PC-9 (cell line): ENCODE measurements at regions not wholly inside any gene's neighbourhood (a gene's known extent, or its start where the extent isn't known, plus 50 kb on each side); places are given as distances from the start of the nearest gene placed in this dataset.

ENCODE experiments used
- BruUV-seq: library from RNA; stranded (reverse); fragments of 400-500 nt; replicated peaks from 2 replicates; lab custom pipeline; 2021; lab: Mats Ljungman, UMichigan
- CTCF ChIA-PET: fragments of 300-600 bp; sonication (Branson Sonifier 250); formaldehyde crosslinking; loops from one replicate; lab custom pipeline; 2022; ENCODE audit warnings: antibody characterized with exemption; lab: Charles Lee
- POLR2A ChIA-PET: fragments of 300-600 bp; sonication (Branson Sonifier 250); formaldehyde crosslinking; loops from one replicate; lab custom pipeline; 2022; ENCODE audit warnings: antibody characterized with exemption; ENCODE audit not compliant: unreplicated experiment; lab: Charles Lee
- DNase-seq, 2 experiments: peaks; one replicate each; pipeline versions ENCODE4 v3.0.0 to v3.0.0-alpha.2; 2015 to 2022; ENCODE audit warnings: mixed read lengths in 1 of 2
- H2AFZ ChIP-seq: fragments of 200-600 bp; sonication (generic); 2 replicates; pipeline ENCODE4 v1.8.1; 2017; ENCODE audit warnings: antibody characterized with exemption
- H3F3A ChIP-seq: fragments of 200-600 bp; sonication (generic); 2 replicates; pipeline ENCODE4 v1.8.1; 2017; ENCODE audit warnings: antibody characterized with exemption, mild to moderate bottlenecking, low read depth; ENCODE audit not compliant: insufficient read depth
- H3K27ac ChIP-seq: fragments of 200-600 bp; sonication (generic); 2 replicates; pipeline ENCODE4 v1.6.1; 2016; ENCODE audit warnings: mixed run types
- H3K27me3 ChIP-seq: fragments of 200-600 bp; sonication (generic); 2 replicates; pipeline ENCODE4 v1.6.1; 2016; ENCODE audit warnings: low read depth, mixed run types; ENCODE audit not compliant: insufficient read depth
- H3K36me3 ChIP-seq: fragments of 200-600 bp; sonication (generic); 2 replicates; pipeline ENCODE4 v1.6.1; 2016; ENCODE audit warnings: low read depth, mixed run types
- H3K4me1 ChIP-seq: fragments of 200-600 bp; sonication (generic); replicated peaks from 2 replicates; pipeline ENCODE4 v1.6.1; 2016; ENCODE audit warnings: mixed run types; ENCODE audit not compliant: insufficient read depth
- H3K4me2 ChIP-seq: fragments of 200-600 bp; sonication (generic); 2 replicates; pipeline ENCODE4 v1.6.1; 2017; ENCODE audit warnings: mixed run types
- H3K4me3 ChIP-seq: fragments of 200-600 bp; sonication (generic); 2 replicates; pipeline ENCODE4 v1.6.1; 2016; ENCODE audit warnings: mixed run types
- H3K79me2 ChIP-seq: fragments of 200-600 bp; sonication (generic); 2 replicates; pipeline ENCODE4 v1.6.1; 2017; ENCODE audit warnings: low read depth, mixed run types
- H3K9me2 ChIP-seq: fragments of 200-600 bp; sonication (generic); 2 replicates; pipeline ENCODE4 v1.8.1; 2017; ENCODE audit warnings: mild to moderate bottlenecking; ENCODE audit not compliant: insufficient read depth
- H3K9me3 ChIP-seq: fragments of 200-600 bp; sonication (generic); 2 replicates; pipeline ENCODE4 v1.8.1; 2016; ENCODE audit warnings: low read depth; ENCODE audit not compliant: insufficient read depth
- H4K20me1 ChIP-seq: fragments of 200-600 bp; sonication (generic); 2 replicates; pipeline ENCODE4 v1.8.1; 2017; ENCODE audit not compliant: insufficient read depth
- CTCF ChIP-seq: fragments of 200-600 bp; sonication (generic); conservative IDR thresholded peaks from 2 replicates; pipeline ENCODE4 v1.6.1; 2017; ENCODE audit warnings: mixed run types, antibody characterized with exemption, mild to moderate bottlenecking, moderate library complexity
- EZH2 ChIP-seq: fragments of 200-600 bp; sonication (generic); IDR thresholded peaks from 2 replicates; pipeline ENCODE4 v1.8.0; 2017; ENCODE audit warnings: antibody characterized with exemption, low read depth
- intact Hi-C: fragments of 100-400 bp; cut with micrococcal nuclease; formaldehyde crosslinking; loops from one replicate; pipeline ENCODE4 v1.10.0; 2022; ENCODE audit not compliant: unreplicated experiment

GRCh38 chr14:65346895-65347294 lies 65.6 kb upstream of the FUT8 start:
- ChIA-PET CTCF (no interaction called here), POLR2A (no interaction called here)
- Histone ChIP-seq H3K4me3 (no peak overlapping the region), H3K4me1 (no peaks in the 10 kb centered on the region), H4K20me1 (no peaks in the 10 kb centered on the region), H2AFZ (no peak overlapping the region), H3K27me3 (no peaks in the 10 kb centered on the region), H3K4me2 (no peak overlapping the region), H3K9me3 (no peaks in the 10 kb centered on the region), H3K9me2 (no peaks in the 10 kb centered on the region), H3K36me3 (no peaks in the 10 kb centered on the region), H3F3A (no peaks in the 10 kb centered on the region), H3K79me2 (no peaks in the 10 kb centered on the region), H3K27ac (no peak overlapping the region)
- intact Hi-C loops = no loop called here
- no peak for DNase-seq
- no TSS peak for BruUV-seq
- no peak for TF ChIP-seq EZH2
- no peak for TF ChIP-seq CTCF

DNA sequence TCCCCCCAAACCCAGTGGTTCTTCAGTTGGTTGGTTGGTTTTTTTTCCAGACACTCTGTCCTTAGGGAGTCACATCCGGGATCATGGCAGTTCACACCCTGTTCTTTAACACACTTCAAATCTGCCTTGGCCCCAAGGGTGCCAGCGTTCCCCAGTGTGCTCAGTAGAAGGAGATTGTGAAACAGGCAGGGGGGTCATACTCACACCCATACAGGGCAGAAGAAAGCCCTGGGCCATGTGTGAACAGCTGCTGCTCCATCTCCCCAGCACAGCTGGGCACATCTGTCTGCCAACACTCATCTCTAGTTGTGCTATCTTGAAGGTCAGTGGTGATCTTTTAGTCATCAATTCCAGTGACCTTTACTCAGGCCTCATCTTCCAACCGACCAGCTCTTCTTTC lies 64.4 kb upstream of the FUT8 start:
- Histone ChIP-seq H3K9me2 (no peaks in the 10 kb centered on the region), H4K20me1 (no peaks in the 10 kb centered on the region), H3K4me3 (no peak overlapping the region), H3K4me1 (peaks cover 7% of the 10 kb centered on the region), H3K4me2 (no peak overlapping the region), H2AFZ (no peak overlapping the region), H3F3A (peaks cover 5% of the 10 kb centered on the region; the same call in 1 of the 2 replicates), H3K27ac (no peak overlapping the region), H3K36me3 (no peaks in the 10 kb centered on the region), H3K9me3 (no peaks in the 10 kb centered on the region), H3K27me3 (no peaks in the 10 kb centered on the region), H3K79me2 (no peaks in the 10 kb centered on the region)
- intact Hi-C loops = no loop called here
- ChIA-PET CTCF (no interaction called here), POLR2A (no interaction called here)
- BruUV-seq = no TSS peak
- DNase-seq = no peak
- TF ChIP-seq CTCF (no peak), EZH2 (no peak)

DNA sequence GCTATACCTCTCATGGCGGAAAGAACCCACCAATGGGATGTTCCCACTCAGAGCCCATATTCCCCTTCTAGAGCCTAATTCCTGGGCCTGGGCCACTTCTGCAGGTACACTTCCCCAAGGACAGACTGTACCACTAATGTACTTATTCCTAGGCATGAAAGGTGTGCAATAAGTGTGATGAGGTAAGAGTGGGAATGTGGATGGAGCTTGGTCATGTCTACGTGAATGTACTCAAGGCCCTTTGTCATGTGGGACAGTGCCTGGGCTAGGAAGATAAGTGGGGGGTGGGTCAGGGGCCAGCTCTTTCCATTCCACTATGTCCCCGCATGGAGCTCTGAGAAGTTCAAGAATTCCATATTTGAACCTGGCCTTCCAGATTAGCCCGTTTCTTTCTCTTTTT lies 63.4 kb upstream of the FUT8 start:
- no peak overlapping the region for H2AFZ ChIP-seq
- ChIA-PET CTCF (no interaction called here), POLR2A (no interaction called here)
- H3K4me2 ChIP-seq = no peak overlapping the region
- H3K4me1 ChIP-seq = peaks cover 17% of the 10 kb centered on the region
- no peaks in the 10 kb centered on the region for H3K27me3 ChIP-seq
- no peak for DNase-seq
- no TSS peak for BruUV-seq
- H3F3A ChIP-seq = peaks cover 7% of the 10 kb centered on the region; the same call in 1 of the 2 replicates
- no peaks in the 10 kb centered on the region for H3K9me2 ChIP-seq
- H4K20me1 ChIP-seq = no peaks in the 10 kb centered on the region
- no peaks in the 10 kb centered on the region for H3K9me3 ChIP-seq
- H3K79me2 ChIP-seq = no peaks in the 10 kb centered on the region
- TF ChIP-seq EZH2 (no peak), CTCF (no peak)
- intact Hi-C loops = no loop called here
- no peak overlapping the region for H3K27ac ChIP-seq
- H3K4me3 ChIP-seq = no peak overlapping the region
- no peaks in the 10 kb centered on the region for H3K36me3 ChIP-seq
